ENCODE measurements at regions not wholly inside any gene's neighbourhood (a gene's known extent, or its start where the extent isn't known, plus 50 kb on each side); places are given as distances from the start of the nearest gene placed in this dataset.

DNA sequence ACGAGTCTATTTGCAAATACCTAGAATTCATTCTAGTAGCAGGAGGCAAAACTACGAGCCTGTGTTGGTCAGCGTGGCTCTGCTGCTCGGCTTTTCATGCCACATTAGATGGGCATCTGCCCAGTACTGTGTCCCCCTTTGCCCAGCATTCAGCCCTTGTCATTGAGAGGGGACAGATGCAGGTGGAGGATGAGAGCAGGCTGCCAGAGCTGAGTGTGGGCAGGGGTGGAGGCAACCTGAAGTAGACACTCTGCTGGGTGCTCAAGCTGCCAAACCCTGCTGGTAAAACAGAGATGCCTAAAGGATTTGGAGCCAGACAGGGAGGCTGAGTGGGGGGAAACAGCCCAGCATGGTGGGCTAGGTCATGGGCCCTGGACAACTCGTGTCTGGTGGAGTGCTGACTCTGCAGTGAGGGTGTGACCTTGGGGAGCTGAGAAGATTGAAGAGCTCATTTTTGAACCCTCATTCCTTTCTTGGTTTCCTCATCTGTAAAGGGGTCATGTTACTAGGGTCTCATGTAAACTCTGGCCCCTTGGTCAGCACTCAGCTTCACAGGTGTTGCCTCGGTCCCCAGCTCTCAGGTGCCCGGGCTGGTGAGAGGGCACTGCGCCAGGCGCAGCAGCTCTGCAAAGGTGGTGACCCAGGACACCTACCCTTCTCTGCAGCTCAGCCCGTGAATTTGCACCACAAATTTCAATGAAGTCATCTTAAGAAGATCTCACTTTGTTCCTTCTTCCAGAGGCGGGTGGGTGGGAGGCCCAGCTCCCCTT lies 64.2 kb upstream of the BHLHE23 start:
- no peak for DNase-seq (ENCODE audit: low read depth in 2 of 2)

DNA sequence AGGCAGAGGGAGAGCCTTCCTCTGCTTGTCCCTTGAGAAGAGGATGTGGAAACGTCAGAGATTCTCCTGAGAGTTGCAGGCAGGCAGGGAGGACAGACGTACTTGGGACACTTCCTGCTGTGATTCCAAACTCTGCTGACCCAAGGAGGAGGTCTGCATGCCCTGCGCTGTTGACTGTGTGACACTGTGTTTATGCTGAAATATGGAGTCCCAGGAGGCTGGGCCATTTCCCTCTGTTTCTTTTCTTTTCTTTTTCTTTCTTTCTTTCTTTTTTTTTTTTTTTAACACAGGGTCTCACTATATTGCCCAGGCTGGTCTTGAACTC lies 63.5 kb upstream of the BHLHE23 start:
- no peak for DNase-seq (ENCODE audit: low read depth in 2 of 2)

DNA sequence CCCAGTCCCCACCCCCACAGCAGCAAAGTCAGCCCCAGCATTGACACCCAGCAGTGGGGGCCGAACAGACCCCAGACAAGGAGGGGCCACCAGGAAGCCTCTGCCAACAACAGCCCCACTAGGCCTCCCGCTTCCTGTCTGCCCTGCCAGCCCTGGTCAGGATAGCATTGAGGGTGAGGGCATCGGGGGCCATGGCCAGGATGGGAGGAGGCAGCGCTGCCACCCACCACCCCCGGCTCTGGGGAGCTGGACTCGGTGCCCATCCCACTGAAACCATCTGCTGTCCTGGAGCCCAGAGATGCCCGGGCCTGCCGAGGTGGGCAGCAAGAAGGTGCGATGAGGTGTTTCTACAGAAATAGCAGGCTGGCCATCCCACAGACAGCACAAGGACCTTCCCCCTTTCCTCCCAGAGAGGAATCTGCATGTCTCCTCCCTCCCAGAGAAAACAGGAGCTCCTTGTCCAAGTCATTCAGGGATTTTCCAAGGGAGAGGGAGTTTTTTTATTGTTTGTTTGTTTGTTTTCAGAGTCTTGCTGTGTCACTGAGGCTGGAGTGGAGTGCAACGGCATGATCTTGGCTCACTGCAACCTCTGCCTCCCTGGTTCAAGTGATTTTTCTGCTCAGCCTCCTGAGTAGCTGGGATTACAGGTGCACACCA lies 62.1 kb upstream of the BHLHE23 start:
- DNase-seq (ENCODE audit: low read depth in 2 of 2) = no peak

DNA sequence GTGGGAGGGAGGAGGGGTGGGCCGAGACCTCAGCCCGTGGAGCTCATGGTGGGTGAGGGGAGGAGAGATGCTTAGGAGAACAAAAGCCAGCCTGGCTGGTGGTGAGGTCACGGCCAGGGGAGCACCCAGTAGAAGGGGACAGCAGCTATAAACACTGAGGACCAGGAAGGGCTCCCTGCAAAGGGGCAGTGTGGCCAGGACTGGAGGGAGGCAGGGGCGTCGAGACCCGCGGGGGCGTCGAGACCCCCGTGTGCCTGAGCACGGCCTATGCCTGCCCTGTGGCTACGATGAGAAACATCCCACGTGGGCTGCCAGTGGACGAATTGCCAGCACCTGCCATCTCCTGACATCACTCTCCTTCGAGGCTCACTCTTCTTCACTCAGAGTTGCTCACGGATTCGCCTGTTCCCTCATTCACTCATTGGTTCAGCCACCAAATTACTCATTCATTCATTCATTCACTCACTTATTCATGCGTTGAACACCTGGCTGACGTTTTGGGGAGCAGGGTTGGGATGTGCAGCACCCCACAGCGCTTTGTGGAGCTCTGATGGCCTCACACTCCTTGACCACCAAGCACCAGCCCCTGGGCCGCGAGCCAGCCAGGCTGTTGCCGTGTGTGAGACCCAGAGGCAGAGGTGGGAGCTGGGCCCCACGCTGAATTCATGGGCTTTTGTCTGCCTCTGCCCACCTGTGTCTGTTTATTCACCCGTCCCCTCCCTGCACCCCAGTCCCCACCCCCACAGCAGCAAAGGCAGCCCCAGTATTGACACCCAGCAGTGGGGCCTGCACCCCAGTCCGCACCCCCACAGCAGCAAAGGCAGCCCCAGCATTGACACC lies 61.2 kb upstream of the BHLHE23 start:
- no peak for DNase-seq (ENCODE audit: low read depth in 2 of 2)

DNA sequence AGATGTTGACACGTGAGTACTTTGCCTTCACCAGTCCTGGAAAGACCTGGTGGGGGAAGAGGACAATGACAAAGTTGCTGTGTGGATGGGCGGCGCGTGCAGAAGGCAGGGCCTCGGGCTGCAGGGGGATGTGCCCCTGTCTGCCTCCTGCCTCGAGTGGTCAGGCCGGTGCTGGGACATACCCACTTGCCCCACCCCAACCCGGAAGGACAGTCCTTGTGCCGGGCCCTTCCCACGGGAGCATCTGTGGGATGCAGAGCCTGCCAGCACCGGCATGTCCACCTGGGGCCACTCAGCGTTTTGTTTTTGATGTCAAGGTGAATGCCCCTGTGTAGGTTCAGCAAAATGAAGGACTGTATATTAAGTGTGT lies 60.5 kb upstream of the BHLHE23 start:
- no peak for DNase-seq (ENCODE audit: low read depth in 2 of 2)

DNA sequence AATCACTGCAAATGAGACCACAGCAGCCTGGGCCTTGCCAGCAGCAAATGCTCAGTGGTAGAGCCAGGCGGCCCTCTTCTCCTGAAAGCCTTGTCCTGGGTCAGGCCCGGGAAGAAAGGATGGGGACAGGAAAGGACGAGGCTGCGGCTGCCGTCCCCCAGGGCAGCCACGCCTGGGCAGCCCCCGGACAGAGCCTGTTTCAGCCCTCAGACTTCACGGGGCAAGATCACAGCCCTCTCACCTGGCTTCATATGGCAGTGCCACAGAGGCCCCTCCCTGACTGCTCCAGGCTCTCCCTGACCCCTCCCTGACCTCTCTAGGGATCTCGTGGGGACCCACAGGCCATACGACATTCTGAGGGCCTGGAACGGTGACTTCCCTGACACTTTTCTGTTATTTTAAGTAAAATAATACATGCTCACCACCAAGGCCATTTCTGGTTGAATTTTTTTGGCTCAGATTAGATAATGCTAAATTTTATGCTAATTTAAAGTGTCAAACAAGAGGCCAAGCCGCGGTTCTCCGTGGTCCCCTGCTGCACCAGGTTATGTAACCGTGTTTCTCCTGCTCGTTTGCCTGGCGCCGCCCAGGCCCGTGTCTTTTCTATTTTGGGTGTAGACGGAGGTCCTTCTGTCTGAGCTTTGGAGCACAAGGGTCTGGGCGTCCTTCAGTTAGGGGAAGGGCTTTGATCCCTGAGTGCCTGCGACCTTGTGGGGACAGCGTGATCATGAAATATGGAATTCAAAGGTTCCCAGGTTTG lies 59.9 kb upstream of the BHLHE23 start:
- DNase-seq (ENCODE audit: low read depth in 2 of 2) = no peak

DNA sequence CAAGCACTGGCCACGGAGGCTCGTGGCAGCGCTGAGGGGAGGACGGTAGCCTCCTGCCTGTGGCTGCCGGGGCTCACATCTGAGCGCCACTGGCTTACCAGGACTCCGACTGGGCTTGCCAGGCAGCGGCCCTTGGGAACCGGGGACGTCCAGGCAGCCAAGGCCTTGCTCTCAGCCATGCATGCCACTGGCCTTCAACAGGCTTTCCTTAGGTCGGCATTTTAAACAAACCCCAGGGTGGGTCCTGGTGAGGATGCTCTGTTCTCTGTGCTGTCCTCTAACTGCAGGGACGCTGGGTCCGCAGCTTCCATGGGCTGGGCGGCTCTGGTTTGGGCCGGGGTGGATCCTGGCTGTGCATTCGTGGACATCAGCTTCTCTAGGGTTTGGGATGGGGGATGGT lies 59.1 kb upstream of the BHLHE23 start:
- no peak for DNase-seq (ENCODE audit: low read depth in 2 of 2)

DNA sequence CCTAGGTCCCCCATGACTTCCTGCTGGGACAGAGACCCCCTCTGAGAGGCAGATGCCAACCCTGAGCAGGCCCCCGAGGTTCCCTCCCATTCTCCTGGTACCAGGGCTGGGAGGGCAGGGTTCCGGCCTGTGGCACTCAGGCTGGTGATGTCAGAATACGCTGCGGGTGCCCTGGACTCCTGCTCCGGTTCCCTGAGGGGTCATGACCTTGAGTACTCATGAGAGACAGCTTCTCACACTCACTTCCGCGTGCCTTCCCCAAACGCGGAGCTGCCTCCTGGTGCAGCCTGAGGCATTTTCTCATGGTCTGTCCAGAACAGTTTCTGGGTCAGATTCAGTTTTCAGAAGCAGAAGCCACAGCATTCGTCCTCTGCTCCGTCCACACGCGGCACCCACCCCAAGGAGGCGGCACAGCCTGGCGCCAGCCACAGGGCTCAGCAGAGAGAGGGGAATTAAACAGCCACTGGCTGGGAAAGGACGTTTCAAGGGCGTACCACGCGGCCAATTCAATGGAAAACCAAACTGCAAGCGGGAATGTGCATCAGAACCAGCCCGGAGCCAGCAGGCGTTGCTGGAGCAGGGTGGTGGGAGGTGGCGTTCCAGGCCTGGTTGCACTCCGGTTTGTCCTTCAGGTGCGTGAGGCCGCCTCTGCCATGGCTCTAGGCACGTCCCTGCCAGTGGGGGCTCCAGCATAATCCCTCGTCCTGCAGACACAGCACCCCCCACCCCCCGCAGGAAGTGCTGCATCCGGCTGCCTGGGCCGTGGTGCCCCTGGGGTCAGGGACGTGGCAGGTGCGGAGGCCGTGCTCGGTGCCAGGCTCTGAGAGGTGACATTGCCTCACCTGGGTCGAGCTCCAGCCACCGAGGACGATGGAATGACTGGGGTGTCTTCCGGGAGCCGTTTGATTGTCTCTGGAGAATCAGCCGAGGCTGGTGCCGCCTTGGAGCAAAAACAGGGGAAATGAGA lies 58.3 kb upstream of the BHLHE23 start:
- DNase-seq (ENCODE audit: low read depth in 2 of 2) = no peak

DNA sequence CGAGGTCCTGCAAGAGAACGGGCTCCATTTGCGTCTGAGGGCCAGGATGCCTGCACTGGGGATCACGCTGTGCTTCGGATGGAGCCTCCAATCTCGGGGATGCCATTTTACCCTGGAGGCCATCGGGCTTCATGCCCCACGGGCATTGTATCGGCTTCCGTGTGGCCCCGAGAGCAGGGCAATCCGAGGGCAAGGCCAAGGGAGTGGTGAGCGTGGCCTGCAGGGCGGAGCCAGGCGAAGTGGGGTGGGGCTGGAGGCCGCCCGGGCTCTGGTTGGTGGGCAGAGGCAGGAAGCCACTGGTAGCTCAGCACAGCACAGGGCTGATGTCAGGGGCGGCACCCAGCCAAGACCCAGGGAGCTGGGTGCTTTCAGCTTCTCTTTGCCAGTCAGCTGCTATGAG lies 57.5 kb upstream of the BHLHE23 start:
- no peak for DNase-seq (ENCODE audit: low read depth in 2 of 2)

DNA sequence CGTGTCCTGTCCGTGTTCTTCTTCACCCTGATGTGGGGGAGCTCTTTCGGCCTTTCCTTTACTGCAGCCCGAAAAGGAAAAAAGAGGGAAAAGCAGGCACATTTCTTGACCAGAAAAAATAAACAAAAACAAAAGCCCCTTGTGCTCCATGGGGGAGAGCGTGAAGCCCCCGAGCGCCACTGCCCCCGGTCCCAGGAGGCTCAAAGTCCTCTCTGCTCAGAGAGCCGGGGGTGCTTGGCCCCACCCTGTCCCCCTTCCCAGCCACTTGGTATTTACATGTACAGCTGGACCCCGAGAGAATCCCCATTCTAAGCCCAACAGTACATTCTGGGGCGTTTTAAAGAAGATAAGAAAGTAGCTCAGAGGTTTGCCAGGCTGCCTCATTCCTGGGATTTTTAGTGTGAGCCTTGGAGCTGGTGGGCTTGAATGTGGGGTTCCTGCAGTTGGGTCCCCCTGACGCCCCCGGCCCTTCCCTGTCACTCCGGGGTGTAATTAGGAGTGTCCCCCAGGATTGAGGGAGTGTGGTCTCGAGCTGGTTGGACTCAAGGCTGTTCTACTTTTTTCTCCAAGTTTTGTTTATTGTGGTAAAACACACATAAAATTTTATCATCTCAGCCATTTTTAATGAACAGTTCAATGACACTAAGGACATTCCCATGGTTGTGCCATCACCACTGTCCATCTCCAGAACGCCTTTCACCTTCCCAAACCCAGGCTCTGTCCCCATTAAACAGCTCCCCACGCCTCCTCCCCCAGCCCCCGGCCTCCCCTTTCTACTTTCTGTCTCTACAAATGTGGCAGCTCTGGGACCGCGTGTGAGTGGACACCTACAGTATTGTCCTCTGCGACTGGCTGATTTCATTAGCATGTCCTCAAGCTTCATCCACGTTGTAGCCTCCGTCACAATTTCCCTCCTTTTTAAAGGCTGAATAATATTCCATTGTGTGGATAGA lies 55.7 kb upstream of the BHLHE23 start:
- DNase-seq (ENCODE audit: low read depth in 2 of 2) = no peak

DNA sequence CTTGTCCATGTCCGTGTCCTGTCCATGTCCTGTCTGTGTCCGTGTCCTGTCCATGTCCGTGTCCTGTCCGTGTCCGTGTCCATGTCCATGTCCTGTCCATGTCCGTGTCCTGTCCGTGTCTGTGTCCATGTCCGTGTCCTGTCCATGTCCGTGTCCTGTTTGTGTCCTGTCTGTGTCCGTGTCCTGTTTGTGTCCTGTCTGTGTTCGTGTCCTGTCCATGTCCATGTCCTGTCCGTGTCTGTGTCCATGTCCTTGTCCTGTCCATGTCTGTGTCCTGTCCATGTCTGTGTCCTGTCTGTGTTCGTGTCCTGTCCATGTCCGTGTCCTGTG lies 55.0 kb upstream of the BHLHE23 start:
- DNase-seq (ENCODE audit: low read depth in 2 of 2) = no peak

DNA sequence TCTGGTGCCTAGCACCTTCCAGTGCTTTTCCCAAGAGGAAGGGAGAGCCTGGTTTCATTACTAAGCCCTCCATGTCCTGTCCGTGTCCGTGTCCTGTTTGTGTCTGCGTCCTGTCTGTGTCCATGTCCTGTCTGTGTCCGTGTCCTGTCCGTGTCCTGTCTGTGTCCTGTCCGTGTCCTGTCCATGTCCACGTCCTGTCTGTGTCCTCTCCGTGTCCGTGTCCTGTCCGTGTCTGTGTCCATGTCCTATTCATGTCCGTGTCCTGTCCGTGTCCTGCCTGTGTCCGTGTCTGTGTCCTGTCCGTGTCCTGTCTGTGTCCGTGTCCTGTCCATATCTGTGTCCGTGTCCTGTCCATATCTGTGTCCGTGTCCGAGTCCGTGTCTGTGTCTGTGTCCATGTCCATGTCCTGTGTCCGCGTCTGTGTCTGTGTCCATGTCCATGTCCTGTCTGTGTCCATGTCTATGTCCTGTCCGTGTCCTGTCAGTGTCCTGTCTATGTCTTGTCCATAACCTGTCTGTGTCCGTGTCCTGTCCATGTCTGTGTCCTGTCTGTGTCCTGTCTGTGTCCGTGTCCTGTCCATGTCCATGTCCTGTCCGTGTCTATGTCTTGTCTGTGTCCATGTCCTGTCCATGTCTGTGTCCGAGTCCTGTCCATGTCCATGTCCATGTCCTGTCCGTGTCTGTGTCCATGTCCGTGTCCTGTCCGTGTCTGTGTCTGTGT lies 54.4 kb upstream of the BHLHE23 start:
- no peak for DNase-seq (ENCODE audit: low read depth in 2 of 2)

DNA sequence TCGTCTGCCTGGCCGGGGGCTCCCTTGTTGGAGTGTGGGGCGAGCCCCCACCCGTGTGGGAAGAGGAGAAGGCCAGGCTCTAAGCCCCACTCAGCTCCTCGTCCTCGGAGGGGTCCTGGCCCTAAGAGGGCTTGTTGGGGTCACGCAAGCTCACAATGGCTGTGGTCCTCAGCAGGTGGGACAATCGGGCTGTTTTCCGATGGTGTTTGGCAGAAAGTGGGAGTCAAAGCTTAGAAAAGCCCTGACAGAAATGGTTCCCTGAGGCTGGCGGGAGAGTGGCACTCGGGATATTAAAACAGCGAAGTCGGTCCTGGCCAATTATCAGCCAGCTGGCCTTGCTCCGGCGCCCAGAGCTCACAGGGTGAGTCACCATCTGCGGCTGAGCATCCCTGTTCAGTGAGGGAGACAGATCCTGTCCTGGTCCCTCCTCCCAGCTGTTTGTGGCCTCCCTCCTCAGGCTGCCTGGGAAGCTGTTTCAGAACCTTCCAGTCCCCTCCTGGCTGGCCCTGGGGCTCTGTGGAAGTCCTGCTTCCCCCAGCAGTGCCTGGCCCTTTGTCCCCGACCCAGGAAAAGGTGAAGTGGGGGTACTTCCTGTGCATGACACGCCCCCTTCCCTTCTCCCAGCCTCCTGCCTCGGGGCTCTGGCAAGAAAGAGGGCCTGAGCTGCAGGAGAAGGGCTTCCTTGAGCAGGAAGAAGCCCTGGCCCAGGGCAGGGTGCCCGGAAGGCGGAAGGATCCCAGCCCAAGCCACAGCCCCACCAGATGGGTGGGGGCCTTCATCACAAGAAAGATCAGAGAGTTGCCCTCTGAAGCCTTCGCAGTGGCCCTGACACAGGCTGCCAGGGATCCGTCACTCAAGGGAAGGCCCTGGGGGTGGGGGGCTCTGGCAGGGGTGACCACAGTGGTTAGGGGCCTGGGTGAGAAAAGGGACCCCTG lies 53.6 kb upstream of the BHLHE23 start:
- no peak for DNase-seq (ENCODE audit: low read depth in 2 of 2)

DNA sequence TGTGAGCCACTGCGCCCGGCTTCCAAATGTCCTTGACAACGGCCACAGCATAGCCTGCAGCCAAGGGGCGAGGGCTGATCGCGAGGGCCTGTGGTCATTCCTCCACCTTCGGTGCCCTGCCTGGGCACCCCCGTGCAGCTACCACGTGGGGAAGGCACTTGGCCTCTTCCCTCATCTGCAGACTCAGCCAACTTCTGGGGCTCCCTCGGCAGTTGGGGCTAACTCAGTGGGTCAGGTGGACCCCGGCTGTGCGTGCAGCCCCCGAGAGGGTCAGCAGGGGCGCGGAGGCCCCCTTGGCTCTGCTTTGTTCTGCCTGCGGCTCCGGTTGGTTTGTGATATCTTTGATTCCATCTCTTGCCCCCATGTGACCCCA lies 52.9 kb upstream of the BHLHE23 start:
- no peak for DNase-seq (ENCODE audit: low read depth in 2 of 2)

DNA sequence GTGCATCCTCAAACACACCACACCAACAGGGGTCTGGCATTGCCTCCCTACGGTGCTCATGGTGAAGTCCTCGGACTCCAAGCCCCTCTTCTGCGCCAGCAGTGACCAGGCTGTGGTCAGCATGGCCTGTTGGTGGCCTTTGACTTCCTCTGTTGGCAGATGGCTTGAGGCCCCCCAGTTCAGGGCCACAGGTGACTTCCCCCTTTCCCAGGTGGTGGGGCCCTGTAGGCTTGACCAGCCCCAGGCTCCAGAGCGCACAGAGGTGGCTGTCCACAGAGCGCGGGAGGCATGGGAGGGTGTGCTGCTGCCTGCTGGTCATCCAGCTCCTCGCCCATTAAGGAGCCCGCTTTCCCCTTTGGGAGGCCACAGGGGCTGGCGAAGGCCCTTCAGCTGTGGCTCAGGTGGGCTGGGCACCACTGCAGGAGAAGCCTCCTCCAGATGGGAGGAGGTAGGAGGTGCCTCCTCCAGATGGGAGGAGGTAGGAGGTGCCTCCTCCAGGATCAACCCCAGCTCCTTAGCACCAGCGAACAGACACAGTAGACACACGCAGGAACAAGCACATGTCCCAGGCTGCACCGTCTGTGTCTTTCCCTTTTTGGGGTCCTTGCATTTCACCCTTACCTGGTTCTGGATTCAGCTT lies 52.1 kb upstream of the BHLHE23 start:
- no peak for DNase-seq (ENCODE audit: low read depth in 2 of 2)

DNA sequence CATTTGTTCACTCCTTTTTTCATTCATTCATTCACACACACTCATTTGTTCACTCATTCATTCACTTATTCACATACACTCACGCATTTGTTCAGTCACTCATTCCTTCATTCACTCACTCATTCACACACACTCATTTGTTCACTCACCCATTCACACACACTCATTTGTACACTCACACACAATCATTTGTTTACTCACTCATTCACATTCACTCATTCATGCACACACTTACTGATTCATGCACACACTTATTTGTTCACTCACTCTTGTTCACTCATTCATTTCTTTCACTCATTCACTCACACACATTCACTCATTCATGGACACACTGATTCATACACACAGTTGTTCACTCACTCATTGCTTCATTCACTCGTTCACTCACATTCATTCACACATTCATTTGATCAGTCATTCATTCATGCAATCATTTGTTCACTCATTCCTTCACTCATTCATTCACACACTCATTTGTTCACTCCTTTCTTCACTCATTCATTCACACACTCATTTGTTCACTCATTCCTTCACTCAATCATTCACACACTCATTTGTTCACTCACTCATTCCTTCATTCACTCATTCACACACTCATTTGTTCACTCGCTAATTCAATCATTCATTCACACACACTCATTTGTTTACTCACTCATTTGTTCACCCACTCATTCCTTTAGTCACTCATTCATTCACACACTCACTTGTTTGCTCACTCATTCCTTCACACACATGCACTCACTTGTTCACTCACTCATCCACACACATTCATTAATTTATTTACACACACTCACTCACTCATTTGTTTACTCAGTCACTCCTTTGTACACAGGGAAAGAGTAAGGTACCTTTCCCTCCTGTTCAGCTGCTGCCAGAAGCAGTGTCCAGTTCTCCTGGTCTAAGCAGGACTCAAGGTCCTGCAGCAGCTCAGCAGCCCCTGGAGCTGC lies 50.7 kb upstream of the BHLHE23 start:
- no peak for DNase-seq (ENCODE audit: low read depth in 2 of 2)

Data from stimulated activated CD8-positive, alpha-beta memory T cell treated with anti-CD3 and anti-CD28 coated beads, Interleukin-15, amount 100 ng/mL, for 48 hours (primary cell).